ENCODE measurements at regions not wholly inside any gene's neighbourhood (a gene's known extent, or its start where the extent isn't known, plus 50 kb on each side); places are given as distances from the start of the nearest gene placed in this dataset.

DNA sequence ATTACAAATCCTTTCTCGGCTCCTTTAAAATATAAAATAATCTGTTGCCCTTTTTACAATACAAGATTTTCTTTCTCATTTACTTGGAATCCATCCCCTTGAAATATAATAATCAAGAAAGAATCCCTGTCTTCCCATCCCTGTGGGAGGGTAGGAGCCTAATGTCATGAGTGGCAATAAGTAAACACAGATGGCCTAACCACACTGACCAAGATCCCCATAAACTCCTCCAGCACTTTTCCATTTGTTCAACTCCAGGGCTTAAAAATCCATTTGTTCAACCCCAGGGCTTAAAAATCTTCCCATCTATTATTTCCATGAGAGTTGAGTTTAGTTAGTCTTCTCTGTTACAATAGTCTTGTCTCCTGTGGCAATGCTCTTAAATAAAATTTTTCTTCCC lies 297.6 kb downstream of the CDH7 start:
- TF ChIP-seq, protein P1, sequence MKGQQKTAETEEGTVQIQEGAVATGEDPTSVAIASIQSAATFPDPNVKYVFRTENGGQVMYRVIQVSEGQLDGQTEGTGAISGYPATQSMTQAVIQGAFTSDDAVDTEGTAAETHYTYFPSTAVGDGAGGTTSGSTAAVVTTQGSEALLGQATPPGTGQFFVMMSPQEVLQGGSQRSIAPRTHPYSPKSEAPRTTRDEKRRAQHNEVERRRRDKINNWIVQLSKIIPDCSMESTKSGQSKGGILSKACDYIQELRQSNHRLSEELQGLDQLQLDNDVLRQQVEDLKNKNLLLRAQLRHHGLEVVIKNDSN (IDR thresholded peaks at IDR 0.05), result no peak
- TF ChIP-seq, protein P2, sequence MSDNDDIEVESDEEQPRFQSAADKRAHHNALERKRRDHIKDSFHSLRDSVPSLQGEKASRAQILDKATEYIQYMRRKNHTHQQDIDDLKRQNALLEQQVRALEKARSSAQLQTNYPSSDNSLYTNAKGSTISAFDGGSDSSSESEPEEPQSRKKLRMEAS (IDR thresholded peaks at IDR 0.05), result no peak
- TF ChIP-seq CEBPB (IDR thresholded peaks at IDR 0.05) (no peak), EP300 (IDR thresholded peaks at IDR 0.05; ENCODE audit: borderline replicate concordance) (no peak), REST (IDR thresholded peaks at IDR 0.05; ENCODE audit: low read depth) (no peak), YY1 (IDR thresholded peaks at IDR 0.05; ENCODE audit: low read depth) (no peak), TCF12 (IDR thresholded peaks at IDR 0.05; ENCODE audit: low read depth) (no peak), CREB1 (IDR thresholded peaks at IDR 0.05; ENCODE audit: low read depth) (no peak), RAD21 (IDR thresholded peaks at IDR 0.05; ENCODE audit: low read depth) (no peak), TAF1 (IDR thresholded peaks at IDR 0.05; ENCODE audit: low read depth) (no peak), FOXM1 (IDR thresholded peaks at IDR 0.05; ENCODE audit: borderline replicate concordance, low read depth) (no peak), TEAD4 (IDR thresholded peaks at IDR 0.05) (no peak), EGR1 (IDR thresholded peaks at IDR 0.05) (no peak), ZBTB7A (IDR thresholded peaks at IDR 0.05; ENCODE audit: low read depth) (no peak)
